ENCODE measurements at regions not wholly inside any gene's neighbourhood (a gene's known extent, or its start where the extent isn't known, plus 50 kb on each side); places are given as distances from the start of the nearest gene placed in this dataset.

DNA sequence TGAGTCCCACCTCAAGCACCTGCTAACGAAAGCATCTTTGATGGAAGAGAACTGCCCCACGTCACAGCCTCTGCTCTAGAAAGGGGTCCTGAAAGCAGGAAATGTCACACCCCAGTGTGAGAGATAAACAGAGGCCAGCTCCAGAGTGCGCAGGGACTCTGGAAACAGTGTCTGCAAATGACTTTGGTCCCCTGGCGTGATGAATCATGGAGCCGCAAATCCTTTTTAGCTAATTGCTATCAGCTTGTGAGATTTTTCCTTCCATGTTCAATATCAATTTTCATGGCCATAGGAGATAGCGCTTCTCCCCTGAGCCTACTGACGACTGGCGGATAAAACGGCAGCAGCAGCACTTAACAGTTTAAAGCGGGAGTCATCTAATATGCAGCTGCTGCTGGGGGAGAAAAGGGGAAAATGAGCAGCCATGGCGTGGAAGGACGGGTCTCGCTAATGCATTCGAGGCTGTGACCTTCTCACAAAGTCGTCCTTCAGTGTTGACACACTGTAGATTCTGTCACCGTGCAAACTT, 209.6 kb upstream of the IRX1 start:
- Histone ChIP-seq H4K20me1 (ENCODE audit: insufficient read depth, low read length, poor library complexity, severe bottlenecking) (no peaks in the 10 kb centered on the region), H3F3A (ENCODE audit: low read depth) (no peaks in the 10 kb centered on the region), H3K4me2 (ENCODE audit: low read depth, low read length, poor library complexity, severe bottlenecking) (no peak overlapping the region), H3K36me3 (ENCODE audit: insufficient read depth, low read length) (no peaks in the 10 kb centered on the region), H3K9me2 (replicated peaks; ENCODE audit: low read depth, low read length) (no peaks in the 10 kb centered on the region), H3K79me2 (ENCODE audit: insufficient read depth, low read length) (no peaks in the 10 kb centered on the region), H3K9ac (ENCODE audit: low read depth, low read length, poor library complexity, severe bottlenecking) (no peak overlapping the region), H3K4me1 (ENCODE audit: insufficient read depth, low read length, poor library complexity, severe bottlenecking) (no peaks in the 10 kb centered on the region), H2AFZ (ENCODE audit: low read length) (no peak overlapping the region), H3K9me3 (ENCODE audit: insufficient read depth, low read depth, low read length) (peaks cover 3% of the 10 kb centered on the region; the same call in 1 of the 2 replicates), H3K27me3 (ENCODE audit: insufficient read depth, low read length, poor library complexity, severe bottlenecking) (no peaks in the 10 kb centered on the region), H3K4me3 (ENCODE audit: low read length, poor library complexity, severe bottlenecking) (no peak overlapping the region)
- no peak for TF ChIP-seq EZH2phosphoT487 (IDR thresholded peaks at IDR 0.05; ENCODE audit: borderline replicate concordance)
- TF ChIP-seq, protein P1, sequence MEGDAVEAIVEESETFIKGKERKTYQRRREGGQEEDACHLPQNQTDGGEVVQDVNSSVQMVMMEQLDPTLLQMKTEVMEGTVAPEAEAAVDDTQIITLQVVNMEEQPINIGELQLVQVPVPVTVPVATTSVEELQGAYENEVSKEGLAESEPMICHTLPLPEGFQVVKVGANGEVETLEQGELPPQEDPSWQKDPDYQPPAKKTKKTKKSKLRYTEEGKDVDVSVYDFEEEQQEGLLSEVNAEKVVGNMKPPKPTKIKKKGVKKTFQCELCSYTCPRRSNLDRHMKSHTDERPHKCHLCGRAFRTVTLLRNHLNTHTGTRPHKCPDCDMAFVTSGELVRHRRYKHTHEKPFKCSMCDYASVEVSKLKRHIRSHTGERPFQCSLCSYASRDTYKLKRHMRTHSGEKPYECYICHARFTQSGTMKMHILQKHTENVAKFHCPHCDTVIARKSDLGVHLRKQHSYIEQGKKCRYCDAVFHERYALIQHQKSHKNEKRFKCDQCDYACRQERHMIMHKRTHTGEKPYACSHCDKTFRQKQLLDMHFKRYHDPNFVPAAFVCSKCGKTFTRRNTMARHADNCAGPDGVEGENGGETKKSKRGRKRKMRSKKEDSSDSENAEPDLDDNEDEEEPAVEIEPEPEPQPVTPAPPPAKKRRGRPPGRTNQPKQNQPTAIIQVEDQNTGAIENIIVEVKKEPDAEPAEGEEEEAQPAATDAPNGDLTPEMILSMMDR (conservative IDR thresholded peaks at IDR 0.05; ENCODE audit: low read length), result no peak

DNA sequence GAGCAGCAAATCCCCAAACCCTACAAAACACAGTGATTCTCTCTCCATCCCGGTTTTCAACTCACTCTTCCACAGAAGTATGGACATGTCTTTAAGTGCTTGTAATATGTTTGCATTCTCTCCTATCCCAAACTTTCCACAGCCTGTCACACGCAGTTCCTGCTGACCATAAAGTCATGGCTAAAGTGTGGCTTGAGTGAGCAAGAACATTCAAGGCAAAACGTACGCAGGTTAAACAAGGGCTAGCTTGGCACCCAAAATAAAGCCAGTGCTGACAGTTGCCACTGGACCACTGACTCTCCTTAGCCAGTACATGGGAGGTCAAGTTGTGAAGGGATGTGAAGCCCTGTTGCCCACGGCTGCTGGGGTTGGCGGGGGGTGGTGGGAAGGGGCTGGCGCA, 211.1 kb upstream of the IRX1 start:
- H3K4me2 ChIP-seq (ENCODE audit: low read depth, low read length, poor library complexity, severe bottlenecking), result no peak overlapping the region
- H3K9ac ChIP-seq (ENCODE audit: low read depth, low read length, poor library complexity, severe bottlenecking), result no peak overlapping the region
- no peaks in the 10 kb centered on the region for H3K4me1 ChIP-seq (ENCODE audit: insufficient read depth, low read length, poor library complexity, severe bottlenecking)
- H3K9me2 ChIP-seq (replicated peaks; ENCODE audit: low read depth, low read length), result no peaks in the 10 kb centered on the region
- TF ChIP-seq EZH2phosphoT487 (IDR thresholded peaks at IDR 0.05; ENCODE audit: borderline replicate concordance), result no peak
- no peaks in the 10 kb centered on the region for H3K27me3 ChIP-seq (ENCODE audit: insufficient read depth, low read length, poor library complexity, severe bottlenecking)
- H2AFZ ChIP-seq (ENCODE audit: low read length), result no peak overlapping the region
- H3K9me3 ChIP-seq (ENCODE audit: insufficient read depth, low read depth, low read length), result peaks cover 3% of the 10 kb centered on the region; the same call in 1 of the 2 replicates
- H3K79me2 ChIP-seq (ENCODE audit: insufficient read depth, low read length), result no peaks in the 10 kb centered on the region
- no peaks in the 10 kb centered on the region for H3K36me3 ChIP-seq (ENCODE audit: insufficient read depth, low read length)
- no peaks in the 10 kb centered on the region for H4K20me1 ChIP-seq (ENCODE audit: insufficient read depth, low read length, poor library complexity, severe bottlenecking)
- no peaks in the 10 kb centered on the region for H3F3A ChIP-seq (ENCODE audit: low read depth)
- H3K4me3 ChIP-seq (ENCODE audit: low read length, poor library complexity, severe bottlenecking), result no peak overlapping the region

DNA sequence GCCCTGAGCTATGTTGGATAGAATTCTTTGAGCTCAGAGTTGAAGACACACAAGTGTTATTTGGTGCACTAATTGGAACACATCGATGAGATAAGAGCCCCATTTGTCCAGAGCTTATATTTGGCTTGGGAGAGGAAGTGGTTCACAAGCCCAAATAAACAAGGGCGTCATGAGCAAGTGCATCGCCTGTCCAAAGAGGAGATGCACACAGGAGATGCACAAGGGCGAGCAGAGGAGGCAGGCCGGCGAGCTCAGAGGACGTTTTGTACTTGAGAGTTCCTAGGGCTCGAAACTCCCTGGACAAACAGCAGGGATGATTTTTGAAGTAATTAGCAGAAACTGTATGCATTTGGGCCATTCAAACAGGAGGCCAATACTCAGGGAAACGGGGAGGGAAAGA, 212.8 kb upstream of the IRX1 start:
- H3K9ac ChIP-seq (ENCODE audit: low read depth, low read length, poor library complexity, severe bottlenecking), result no peak overlapping the region
- no peaks in the 10 kb centered on the region for H3K79me2 ChIP-seq (ENCODE audit: insufficient read depth, low read length)
- H2AFZ ChIP-seq (ENCODE audit: low read length), result no peak overlapping the region
- peaks cover 3% of the 10 kb centered on the region; the same call in 1 of the 2 replicates for H3K9me3 ChIP-seq (ENCODE audit: insufficient read depth, low read depth, low read length)
- H3K36me3 ChIP-seq (ENCODE audit: insufficient read depth, low read length), result no peaks in the 10 kb centered on the region
- no peak for TF ChIP-seq EZH2phosphoT487 (IDR thresholded peaks at IDR 0.05; ENCODE audit: borderline replicate concordance)
- TF ChIP-seq, protein P1 (conservative IDR thresholded peaks at IDR 0.05; ENCODE audit: low read length), result no peak
- no peak overlapping the region for H3K4me3 ChIP-seq (ENCODE audit: low read length, poor library complexity, severe bottlenecking)
- H3K9me2 ChIP-seq (replicated peaks; ENCODE audit: low read depth, low read length), result no peaks in the 10 kb centered on the region
- H3K27me3 ChIP-seq (ENCODE audit: insufficient read depth, low read length, poor library complexity, severe bottlenecking), result no peaks in the 10 kb centered on the region
- H3K4me2 ChIP-seq (ENCODE audit: low read depth, low read length, poor library complexity, severe bottlenecking), result no peak overlapping the region
- H3F3A ChIP-seq (ENCODE audit: low read depth), result no peaks in the 10 kb centered on the region
- no peaks in the 10 kb centered on the region for H4K20me1 ChIP-seq (ENCODE audit: insufficient read depth, low read length, poor library complexity, severe bottlenecking)
- H3K4me1 ChIP-seq (ENCODE audit: insufficient read depth, low read length, poor library complexity, severe bottlenecking), result no peaks in the 10 kb centered on the region

DNA sequence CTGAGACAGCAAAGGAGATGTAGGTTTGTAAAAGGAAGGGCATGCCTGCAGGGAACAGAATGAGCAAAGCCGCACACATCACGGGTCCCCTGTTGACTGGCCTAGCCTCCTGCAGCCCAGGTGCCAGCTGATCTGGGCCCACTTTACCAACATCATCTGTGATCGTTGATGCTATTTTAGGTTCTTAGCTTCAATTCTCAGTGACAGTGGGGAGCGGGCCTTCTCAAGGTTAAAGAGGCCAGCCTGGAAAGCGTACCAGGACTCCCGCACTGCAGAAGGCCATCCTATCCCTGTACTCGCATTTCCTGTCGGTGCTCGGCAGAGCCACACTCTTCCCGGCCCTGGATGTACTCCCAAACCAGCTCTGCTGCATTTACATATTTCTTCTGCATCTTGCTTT, 213.5 kb upstream of the IRX1 start:
- no peaks in the 10 kb centered on the region for H4K20me1 ChIP-seq (ENCODE audit: insufficient read depth, low read length, poor library complexity, severe bottlenecking)
- TF ChIP-seq, protein P1 (conservative IDR thresholded peaks at IDR 0.05; ENCODE audit: low read length), result no peak
- no peaks in the 10 kb centered on the region for H3F3A ChIP-seq (ENCODE audit: low read depth)
- H3K4me1 ChIP-seq (ENCODE audit: insufficient read depth, low read length, poor library complexity, severe bottlenecking), result no peaks in the 10 kb centered on the region
- H3K27me3 ChIP-seq (ENCODE audit: insufficient read depth, low read length, poor library complexity, severe bottlenecking), result no peaks in the 10 kb centered on the region
- H3K4me3 ChIP-seq (ENCODE audit: low read length, poor library complexity, severe bottlenecking), result no peak overlapping the region
- no peaks in the 10 kb centered on the region for H3K9me2 ChIP-seq (replicated peaks; ENCODE audit: low read depth, low read length)
- no peak overlapping the region for H2AFZ ChIP-seq (ENCODE audit: low read length)
- H3K79me2 ChIP-seq (ENCODE audit: insufficient read depth, low read length), result no peaks in the 10 kb centered on the region
- H3K9ac ChIP-seq (ENCODE audit: low read depth, low read length, poor library complexity, severe bottlenecking), result no peak overlapping the region
- peaks cover 3% of the 10 kb centered on the region; the same call in 1 of the 2 replicates for H3K9me3 ChIP-seq (ENCODE audit: insufficient read depth, low read depth, low read length)
- no peak overlapping the region for H3K4me2 ChIP-seq (ENCODE audit: low read depth, low read length, poor library complexity, severe bottlenecking)
- no peaks in the 10 kb centered on the region for H3K36me3 ChIP-seq (ENCODE audit: insufficient read depth, low read length)

Measured in Loucy (cell line).